ENCODE measurements at regions not wholly inside any gene's neighbourhood (a gene's known extent, or its start where the extent isn't known, plus 50 kb on each side); places are given as distances from the start of the nearest gene placed in this dataset.

- intact Hi-C loops (cut with DNase I) = no loop called here
- Histone ChIP-seq H3K27me3 (replicated peaks; ENCODE audit: insufficient read depth) (no peaks in the 10 kb centered on the region), H3K36me3 (no peaks in the 10 kb centered on the region), H3K4me1 (replicated peaks) (no peaks in the 10 kb centered on the region), H3K4me3 (no peak overlapping the region), H3K27ac (no peak overlapping the region), H3K9me3 (no peaks in the 10 kb centered on the region)
- no peak for TF ChIP-seq POLR2A (IDR thresholded peaks at IDR 0.05)
- no peak for TF ChIP-seq POLR2AphosphoS5 (IDR thresholded peaks at IDR 0.05)
- TF ChIP-seq CTCF (IDR thresholded peaks at IDR 0.05) = no peak
- 97% methylated on average over 5 of the region's 5 CpGs for WGBS
- DNase-seq (ENCODE audit: low spot score) = no peak
These were observed 207.8 kb downstream of the NDFIP2 start for GRCh38 chr13:79688741-79689140.

GRCh38 chr13:79686441-79686840 lies 205.5 kb downstream of the NDFIP2 start:
- Histone ChIP-seq H3K36me3 (no peaks in the 10 kb centered on the region), H3K27ac (no peak overlapping the region), H3K4me3 (no peak overlapping the region), H3K27me3 (replicated peaks; ENCODE audit: insufficient read depth) (no peaks in the 10 kb centered on the region), H3K4me1 (replicated peaks) (no peaks in the 10 kb centered on the region), H3K9me3 (no peaks in the 10 kb centered on the region)
- TF ChIP-seq POLR2AphosphoS5 (IDR thresholded peaks at IDR 0.05) (no peak), POLR2A (IDR thresholded peaks at IDR 0.05) (no peak), CTCF (IDR thresholded peaks at IDR 0.05) (no peak)
- no peak for DNase-seq (ENCODE audit: low spot score)
- intact Hi-C loops (cut with DNase I) = no loop called here
- WGBS = 68% methylated on average over 6 of the region's 6 CpGs

GRCh38 chr13:79684371-79684770 lies 203.4 kb downstream of the NDFIP2 start:
- intact Hi-C loops (cut with DNase I) = no loop called here
- no peak for DNase-seq (ENCODE audit: low spot score)
- no peaks in the 10 kb centered on the region for H3K36me3 ChIP-seq
- WGBS = 100% methylated on average over 3 of the region's 3 CpGs
- no peaks in the 10 kb centered on the region for H3K4me1 ChIP-seq (replicated peaks)
- no peaks in the 10 kb centered on the region for H3K27me3 ChIP-seq (replicated peaks; ENCODE audit: insufficient read depth)
- TF ChIP-seq POLR2AphosphoS5 (IDR thresholded peaks at IDR 0.05) = no peak
- TF ChIP-seq POLR2A (IDR thresholded peaks at IDR 0.05) = no peak
- no peak for TF ChIP-seq CTCF (IDR thresholded peaks at IDR 0.05)
- no peak overlapping the region for H3K4me3 ChIP-seq
- H3K9me3 ChIP-seq = no peaks in the 10 kb centered on the region
- H3K27ac ChIP-seq = no peak overlapping the region

DNA sequence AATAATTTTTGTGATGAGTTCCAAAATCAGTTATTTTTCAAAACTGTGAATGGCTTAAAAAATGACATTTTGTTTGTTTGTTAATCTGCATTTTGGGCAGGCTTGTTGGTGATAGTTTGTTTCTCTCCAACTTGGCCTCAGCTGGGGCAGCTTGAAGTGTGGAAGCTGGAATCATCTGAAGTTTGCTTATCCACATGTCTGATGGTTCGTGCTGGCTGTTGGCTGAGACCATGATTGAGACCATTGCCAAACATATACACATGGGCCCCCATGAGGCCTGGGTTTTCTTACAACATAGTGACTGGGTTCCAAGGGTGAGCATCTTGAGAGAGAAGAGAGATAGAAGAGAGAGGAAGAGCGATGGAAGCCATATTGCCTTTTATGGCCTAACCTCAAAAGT lies 201.2 kb downstream of the NDFIP2 start:
- intact Hi-C loops (cut with DNase I) = no loop called here
- Histone ChIP-seq H3K36me3 (no peaks in the 10 kb centered on the region), H3K9me3 (no peaks in the 10 kb centered on the region), H3K27ac (no peak overlapping the region), H3K4me3 (no peak overlapping the region), H3K4me1 (replicated peaks) (no peaks in the 10 kb centered on the region), H3K27me3 (replicated peaks; ENCODE audit: insufficient read depth) (no peaks in the 10 kb centered on the region)
- no peak for DNase-seq (ENCODE audit: low spot score)
- no peak for TF ChIP-seq POLR2AphosphoS5 (IDR thresholded peaks at IDR 0.05)
- TF ChIP-seq CTCF (IDR thresholded peaks at IDR 0.05) = no peak
- TF ChIP-seq POLR2A (IDR thresholded peaks at IDR 0.05) = no peak
- WGBS = 88% methylated on average over 2 of the region's 2 CpGs

DNA sequence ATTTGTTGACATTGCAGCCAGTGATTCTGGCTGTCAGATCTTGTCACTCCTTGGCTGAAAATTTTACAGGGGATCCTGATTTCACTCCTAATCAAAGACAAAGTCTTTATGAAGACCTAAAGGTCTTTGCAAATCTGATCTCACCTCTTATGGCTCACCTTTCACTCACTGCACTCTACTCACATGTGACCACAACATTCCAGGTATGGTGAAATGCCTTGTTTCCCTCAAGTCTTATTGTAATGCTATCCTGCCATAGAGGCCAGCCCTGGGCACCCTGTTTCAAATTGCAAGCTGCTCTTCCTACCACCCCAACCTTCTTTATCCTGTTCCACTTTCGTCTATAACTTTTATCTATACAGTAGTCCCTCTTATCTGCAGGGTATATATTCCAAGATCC lies 200.1 kb downstream of the NDFIP2 start:
- no peaks in the 10 kb centered on the region for H3K27me3 ChIP-seq (replicated peaks; ENCODE audit: insufficient read depth)
- intact Hi-C loops (cut with DNase I) = no loop called here
- WGBS = 97% methylated on average over 1 of the region's 1 CpG
- H3K9me3 ChIP-seq = no peaks in the 10 kb centered on the region
- no peak overlapping the region for H3K27ac ChIP-seq
- no peaks in the 10 kb centered on the region for H3K4me1 ChIP-seq (replicated peaks)
- no peak for DNase-seq (ENCODE audit: low spot score)
- TF ChIP-seq POLR2A (IDR thresholded peaks at IDR 0.05) (no peak), POLR2AphosphoS5 (IDR thresholded peaks at IDR 0.05) (no peak), CTCF (IDR thresholded peaks at IDR 0.05) (no peak)
- H3K36me3 ChIP-seq = no peaks in the 10 kb centered on the region
- no peak overlapping the region for H3K4me3 ChIP-seq

Data from prostate gland (tissue), 2 donors.